Endodermal cell (in vitro differentiated cells): ENCODE measurements at regions not wholly inside any gene's neighbourhood (a gene's known extent, or its start where the extent isn't known, plus 50 kb on each side); places are given as distances from the start of the nearest gene placed in this dataset.

Experiments
- DNase-seq: peaks from one replicate; pipeline ENCODE4 v3.0.0-alpha.2; 2017
- H3K27ac ChIP-seq: 2 replicates; pipeline ENCODE4 v1.5.1; 2013; ENCODE audit warnings: mild to moderate bottlenecking, low read depth, low read length, moderate library complexity
- H3K27me3 ChIP-seq: 2 replicates; pipeline ENCODE4 v1.6.1; 2013; ENCODE audit warnings: mild to moderate bottlenecking, low read length, moderate library complexity; ENCODE audit not compliant: insufficient read depth, control insufficient read depth, poor library complexity, severe bottlenecking
- H3K36me3 ChIP-seq: 2 replicates; pipeline ENCODE4 v1.7.0; 2013; ENCODE audit warnings: mild to moderate bottlenecking, low read length, moderate library complexity; ENCODE audit not compliant: control insufficient read depth, insufficient read depth
- H3K4me1 ChIP-seq: one replicate; pipeline ENCODE4 v1.7.0; 2013; ENCODE audit warnings: low read length; ENCODE audit not compliant: control insufficient read depth, insufficient read depth
- H3K4me3 ChIP-seq: 2 replicates; pipeline ENCODE4 v1.5.1; 2013; ENCODE audit warnings: mild to moderate bottlenecking, low read length, moderate library complexity
- H3K9ac ChIP-seq: 2 replicates; pipeline ENCODE4 v1.6.1; 2013; ENCODE audit warnings: mild to moderate bottlenecking, low read length, moderate library complexity; ENCODE audit not compliant: poor library complexity, severe bottlenecking; ENCODE audit errors: extremely low read depth
- H3K9me3 ChIP-seq: 2 replicates; pipeline ENCODE4 v1.6.1; 2013; ENCODE audit warnings: mild to moderate bottlenecking, low read length, moderate library complexity; ENCODE audit not compliant: control insufficient read depth
- H3K27ac Mint-ChIP-seq: 2 replicates; pipeline ENCODE4 v1.8.0; 2020; ENCODE audit warnings: mixed read lengths
- H3K27me3 Mint-ChIP-seq: 2 replicates; pipeline ENCODE4 v1.8.0; 2021; ENCODE audit warnings: mild to moderate bottlenecking, mixed read lengths; ENCODE audit not compliant: insufficient read depth
- H3K36me3 Mint-ChIP-seq: 2 replicates; pipeline ENCODE4 v1.8.0; 2020; ENCODE audit warnings: low read depth, mixed read lengths
- H3K4me1 Mint-ChIP-seq: 2 replicates; pipeline ENCODE4 v1.8.0; 2020; ENCODE audit warnings: mixed read lengths
- H3K4me3 Mint-ChIP-seq: 2 replicates; pipeline ENCODE4 v1.8.0; 2020; ENCODE audit warnings: mild to moderate bottlenecking, moderate library complexity, mixed read lengths
- H3K9me3 Mint-ChIP-seq: 2 replicates; pipeline ENCODE4 v1.8.0; 2020; ENCODE audit warnings: mild to moderate bottlenecking, mixed read lengths
- CTCF ChIP-seq: fragments of 200-600 bp; sonication (generic); conservative IDR thresholded peaks from 2 replicates; pipeline ENCODE4 v1.5.0; 2021; ENCODE audit warnings: antibody characterized with exemption, mild to moderate bottlenecking
- WGBS, 2 experiments: methylation state at CpG; one replicate each; pipeline versions ENCODE4 v1.1.5 to v1.1.7; 2013; ENCODE audit warnings: missing lambda C conversion rate in 2 of 2, mixed read lengths in 1 of 2; ENCODE audit not compliant: insufficient coverage in 1 of 2, insufficient read length in 1 of 2; 5-methylcytosine and 5-hydroxymethylcytosine counted together

GRCh38 chr4:66840178-66840577, 705.1 kb downstream of the CENPC start:
- no peak overlapping the region for H3K4me3 ChIP-seq
- H3K36me3 Mint-ChIP-seq: peaks cover 3% of the 10 kb centered on the region
- H3K27ac Mint-ChIP-seq: no peak overlapping the region
- no peaks in the 10 kb centered on the region for H3K4me1 Mint-ChIP-seq
- H3K4me3 Mint-ChIP-seq: no peak overlapping the region
- no peak overlapping the region for H3K9ac ChIP-seq
- no peaks in the 10 kb centered on the region for H3K27me3 Mint-ChIP-seq
- DNase-seq: no peak
- no peaks in the 10 kb centered on the region for H3K27me3 ChIP-seq
- no peak for TF ChIP-seq CTCF
- H3K9me3 ChIP-seq: peaks cover 18% of the 10 kb centered on the region
- H3K4me1 ChIP-seq: no peaks in the 10 kb centered on the region
- no peak overlapping the region for H3K27ac ChIP-seq
- H3K9me3 Mint-ChIP-seq: peaks cover 14% of the 10 kb centered on the region
- no peaks in the 10 kb centered on the region for H3K36me3 ChIP-seq

GRCh38 chr4:66837279-66837922, 707.9 kb downstream of the CENPC start:
- Histone ChIP-seq H3K9me3 (peaks cover 18% of the 10 kb centered on the region), H3K27ac (no peak overlapping the region), H3K9ac (no peak overlapping the region), H3K36me3 (no peaks in the 10 kb centered on the region), H3K4me1 (no peaks in the 10 kb centered on the region), H3K4me3 (no peak overlapping the region), H3K27me3 (no peaks in the 10 kb centered on the region)
- WGBS, 2 experiments: 87 to 92% methylated on average over 3 to 5 of the region's 5 CpGs
- DNase-seq: no peak
- Mint-ChIP-seq H3K27ac (no peak overlapping the region), H3K4me3 (no peak overlapping the region), H3K4me1 (no peaks in the 10 kb centered on the region), H3K36me3 (peaks cover 3% of the 10 kb centered on the region), H3K9me3 (peaks cover 14% of the 10 kb centered on the region), H3K27me3 (no peaks in the 10 kb centered on the region)
- no peak for TF ChIP-seq CTCF

- H3K9ac ChIP-seq: no peak overlapping the region
- no peak for TF ChIP-seq CTCF
- no peak overlapping the region for H3K4me3 ChIP-seq
- H3K27ac ChIP-seq: no peak overlapping the region
- Mint-ChIP-seq H3K27me3 (no peaks in the 10 kb centered on the region), H3K4me1 (no peaks in the 10 kb centered on the region), H3K27ac (no peak overlapping the region), H3K9me3 (peaks cover 3% of the 10 kb centered on the region), H3K36me3 (no peaks in the 10 kb centered on the region), H3K4me3 (no peak overlapping the region)
- H3K27me3 ChIP-seq: no peaks in the 10 kb centered on the region
- H3K36me3 ChIP-seq: no peaks in the 10 kb centered on the region
- no peaks in the 10 kb centered on the region for H3K9me3 ChIP-seq
- no peak for DNase-seq
- no peaks in the 10 kb centered on the region for H3K4me1 ChIP-seq
Measured at GRCh38 chr4:66829310-66829709, 716.0 kb downstream of the CENPC start.
